CD14-positive monocyte (primary cell): ENCODE measurements at regions not wholly inside any gene's neighbourhood (a gene's known extent, or its start where the extent isn't known, plus 50 kb on each side); places are given as distances from the start of the nearest gene placed in this dataset.

Experiments
- DNase-seq, 3 donors: peaks; one replicate each; pipeline ENCODE4 v3.0.0-alpha.2; 2011 to 2022
- H2AFZ ChIP-seq: 2 replicates; pipeline ENCODE4 v1.6.0; 2012; ENCODE audit warnings: mild to moderate bottlenecking, low read depth, low read length, inconsistent platforms; ENCODE audit not compliant: insufficient read depth, poor library complexity, severe bottlenecking
- H3K27ac ChIP-seq, 2 donors: 1 replicate in 1 of 2; 2 replicates in 1 of 2; pipeline ENCODE4 v1.5.1; 2012 to 2013; ENCODE audit warnings: low read length in 2 of 2, control low read depth in 1 of 2, inconsistent platforms in 1 of 2, low read depth in 1 of 2, mild to moderate bottlenecking in 1 of 2
- H3K27me3 ChIP-seq, 2 donors: one replicate each; pipeline versions ENCODE4 v1.6.0 to v1.6.1; 2011 to 2013; ENCODE audit warnings: low read length in 2 of 2; ENCODE audit not compliant: control insufficient read depth in 2 of 2, insufficient read depth in 2 of 2
- H3K36me3 ChIP-seq, 2 donors: replicated peaks in 1 of 2; 1 replicate in 1 of 2; 2 replicates in 1 of 2; pipeline versions ENCODE4 v1.5.1 to v1.6.1; 2012 to 2013; ENCODE audit warnings: low read length in 2 of 2, control low read depth in 1 of 2, inconsistent platforms in 1 of 2, mild to moderate bottlenecking in 1 of 2; ENCODE audit not compliant: insufficient read depth in 2 of 2, control insufficient read depth in 1 of 2
- H3K4me1 ChIP-seq, 2 donors: 1 replicate in 1 of 2; 2 replicates in 1 of 2; pipeline versions ENCODE4 v1.5.1 to v1.6.1; 2012 to 2013; ENCODE audit warnings: low read length in 2 of 2, control low read depth in 1 of 2, inconsistent platforms in 1 of 2, mild to moderate bottlenecking in 1 of 2, moderate library complexity in 1 of 2; ENCODE audit not compliant: insufficient read depth in 2 of 2, control insufficient read depth in 1 of 2
- H3K4me2 ChIP-seq: replicated peaks from 2 replicates; pipeline ENCODE3; 2012; ENCODE audit warnings: low read length, moderate library complexity, mild to moderate bottlenecking; ENCODE audit not compliant: poor library complexity, severe bottlenecking; ENCODE audit errors: extremely low read depth
- H3K4me3 ChIP-seq, 3 experiments: fragments of 200-600 bp in 1 of 3; sonication (generic) in 1 of 3; replicated peaks in 1 of 3; 1 replicate in 2 of 3; 2 replicates in 1 of 3; pipeline ENCODE4 v1.5.1; 2011 to 2013; ENCODE audit warnings: low read length in 3 of 3, mild to moderate bottlenecking in 3 of 3, control low read depth in 2 of 3, low read depth in 2 of 3, inconsistent platforms in 1 of 3, moderate library complexity in 1 of 3
- H3K79me2 ChIP-seq: 2 replicates; pipeline ENCODE4 v1.6.0; 2012; ENCODE audit warnings: mild to moderate bottlenecking, control low read depth, inconsistent platforms, low read length, moderate library complexity; ENCODE audit not compliant: insufficient read depth
- H3K9ac ChIP-seq: 2 replicates; pipeline ENCODE4 v1.6.0; 2017; ENCODE audit warnings: low read length, mild to moderate bottlenecking; ENCODE audit not compliant: insufficient read depth, poor library complexity, severe bottlenecking
- H3K9me3 ChIP-seq, 2 donors: replicated peaks in 1 of 2; 1 replicate in 1 of 2; 2 replicates in 1 of 2; pipeline versions ENCODE4 v1.5.1 to v1.6.1; 2012 to 2013; ENCODE audit warnings: low read length in 2 of 2, control low read depth in 1 of 2; ENCODE audit not compliant: control insufficient read depth in 1 of 2, insufficient read depth in 1 of 2
- H4K20me1 ChIP-seq: 2 replicates; pipeline ENCODE4 v1.6.0; 2012; ENCODE audit warnings: mild to moderate bottlenecking, low read length, control low read depth, moderate library complexity; ENCODE audit not compliant: insufficient read depth
- H3K27ac Mint-ChIP-seq, 7 donors: one replicate each; pipeline ENCODE4 v1.8.0; 2020; ENCODE audit warnings: mild to moderate bottlenecking in 7 of 7, mixed read lengths in 7 of 7, moderate library complexity in 6 of 7, inconsistent platforms in 2 of 7
- H3K27me3 Mint-ChIP-seq, 3 donors: one replicate each; pipeline ENCODE4 v1.8.0; 2021 to 2022; ENCODE audit warnings: low read depth in 3 of 3, mild to moderate bottlenecking in 3 of 3, mixed read lengths in 3 of 3, moderate library complexity in 3 of 3, inconsistent platforms in 1 of 3
- H3K36me3 Mint-ChIP-seq, 2 donors: one replicate each; pipeline ENCODE4 v1.8.0; 2020; ENCODE audit warnings: mixed read lengths in 2 of 2, inconsistent platforms in 1 of 2, mild to moderate bottlenecking in 1 of 2
- H3K4me1 Mint-ChIP-seq: one replicate; pipeline ENCODE4 v1.8.0; 2020; ENCODE audit warnings: mild to moderate bottlenecking, mixed read lengths
- H3K4me3 Mint-ChIP-seq, 2 donors: one replicate each; pipeline ENCODE4 v1.8.0; 2020; ENCODE audit warnings: mild to moderate bottlenecking in 2 of 2, mixed read lengths in 2 of 2, moderate library complexity in 1 of 2
- H3K9me3 Mint-ChIP-seq, 7 donors: one replicate each; pipeline ENCODE4 v1.8.0; 2020 to 2022; ENCODE audit warnings: mixed read lengths in 7 of 7, mild to moderate bottlenecking in 6 of 7, moderate library complexity in 6 of 7, inconsistent platforms in 2 of 7
- CTCF ChIP-seq: fragments of 200-600 bp; IDR thresholded peaks from one replicate; pipeline ENCODE4 v1.8.0; 2022; ENCODE audit warnings: antibody characterized with exemption, mild to moderate bottlenecking
- WGBS: methylation state at CpG from one replicate; pipeline ENCODE4 v1.1.5; 2013; ENCODE audit warnings: missing lambda C conversion rate; ENCODE audit not compliant: insufficient coverage; 5-methylcytosine and 5-hydroxymethylcytosine counted together
- intact Hi-C, 2 donors: fragments of 100-400 bp; cut with micrococcal nuclease; formaldehyde crosslinking; loops; one replicate each; pipeline versions ENCODE4 v1.15.0 to v1.15.1; 2023

GRCh38 chr9:13568405-13568804 lies 288.9 kb upstream of the MPDZ start:
- Histone ChIP-seq H3K4me2 (no peak overlapping the region), H3K27me3 (no peaks in the 10 kb centered on the region), H3K9me3 (no peaks in the 10 kb centered on the region), H3K9ac (no peak overlapping the region), H3K27ac (no peak overlapping the region), H3K4me3 (no peak overlapping the region), H3K79me2 (no peaks in the 10 kb centered on the region), H4K20me1 (no peaks in the 10 kb centered on the region), H3K36me3 (no peaks in the 10 kb centered on the region), H3K4me1 (no peaks in the 10 kb centered on the region), H2AFZ (no peak overlapping the region)
- no peak for TF ChIP-seq CTCF
- DNase-seq: no peak
- Mint-ChIP-seq H3K27me3 (peaks cover 5 to 14% (median 12%) of the 10 kb centered on the region in 3 donors), H3K4me3 (peak overlapping the region in 1 of 2 donors; percentile 43), H3K9me3 (peaks cover 0 to 7% (median 0%) of the 10 kb centered on the region in 7 donors), H3K36me3 (no peaks in the 10 kb centered on the region), H3K4me1 (no peaks in the 10 kb centered on the region), H3K27ac (no peak overlapping the region)
- intact Hi-C loops: no loop called here
- 0% methylated on average over 2 of the region's 3 CpGs for WGBS

GRCh38 chr9:13567833-13568232 lies 288.3 kb upstream of the MPDZ start:
- no peaks in the 10 kb centered on the region for H3K27me3 ChIP-seq
- H3K9me3 ChIP-seq: no peaks in the 10 kb centered on the region
- no peak overlapping the region for H3K9ac ChIP-seq
- H3K27ac Mint-ChIP-seq: no peak overlapping the region
- no peaks in the 10 kb centered on the region for H3K79me2 ChIP-seq
- no peak for DNase-seq
- no peak overlapping the region for H3K4me3 Mint-ChIP-seq
- no peak for TF ChIP-seq CTCF
- no peak overlapping the region for H3K4me2 ChIP-seq
- intact Hi-C loops: no loop called here
- H4K20me1 ChIP-seq: no peaks in the 10 kb centered on the region
- H3K27me3 Mint-ChIP-seq: peaks cover 5 to 14% (median 12%) of the 10 kb centered on the region in 3 donors
- H3K36me3 Mint-ChIP-seq: no peaks in the 10 kb centered on the region
- H3K4me3 ChIP-seq: no peak overlapping the region
- peaks cover 0 to 7% (median 0%) of the 10 kb centered on the region in 7 donors for H3K9me3 Mint-ChIP-seq
- H3K4me1 Mint-ChIP-seq: no peaks in the 10 kb centered on the region
- WGBS: 100% methylated on average over 1 of the region's 4 CpGs
- H2AFZ ChIP-seq: no peak overlapping the region
- H3K27ac ChIP-seq: no peak overlapping the region
- H3K36me3 ChIP-seq: no peaks in the 10 kb centered on the region
- no peaks in the 10 kb centered on the region for H3K4me1 ChIP-seq
